AG09319 (cell line): ENCODE measurements at regions not wholly inside any gene's neighbourhood (a gene's known extent, or its start where the extent isn't known, plus 50 kb on each side); places are given as distances from the start of the nearest gene placed in this dataset.

Source experiments
- DNase-seq: peaks from one replicate; pipeline ENCODE4 v3.0.0-alpha.2; 2010; ENCODE audit warnings: low read depth; ENCODE audit errors: extremely low read depth
- CTCF ChIP-seq: IDR thresholded peaks from 2 replicates; pipeline ENCODE4 v1.5.1; 2011; ENCODE audit warnings: low read depth, mild to moderate bottlenecking, inconsistent platforms, low read length, moderate library complexity

- no peak for TF ChIP-seq CTCF
These were observed 70.6 kb upstream of the NEK7 start for GRCh38 chr1:198086051-198086745.

GRCh38 chr1:198087831-198088230, 69.0 kb upstream of the NEK7 start:
- TF ChIP-seq CTCF, result no peak
- no peak for DNase-seq

More at GRCh38 chr1:198086051-198086745, 70.6 kb upstream of the NEK7 start:
- DNase-seq, result no peak

- peak; percentile 57 for TF ChIP-seq CTCF
- DNase-seq, result peak; percentile 32
These were observed 68.3 kb upstream of the NEK7 start for GRCh38 chr1:198088360-198089071.

- DNase-seq, result no peak
- no peak for TF ChIP-seq CTCF
These were observed 60.4 kb upstream of the NEK7 start for GRCh38 chr1:198096390-198096789.

- no peak for DNase-seq
- TF ChIP-seq CTCF, result no peak
These were observed 57.0 kb upstream of the NEK7 start for GRCh38 chr1:198099755-198100154.

- TF ChIP-seq CTCF, result no peak
- DNase-seq, result no peak
These were observed 54.9 kb upstream of the NEK7 start for GRCh38 chr1:198101716-198102453.

- no peak for TF ChIP-seq CTCF
- DNase-seq, result no peak
These were observed 54.4 kb upstream of the NEK7 start for GRCh38 chr1:198102454-198102827.
